Kidney (tissue), 13 donors: ENCODE measurements at regions not wholly inside any gene's neighbourhood (a gene's known extent, or its start where the extent isn't known, plus 50 kb on each side); places are given as distances from the start of the nearest gene placed in this dataset.
A peak's percentile ranks its signal among the peaks of the same experiment; 100 is the strongest.
"Not testable (repeated sequence)": the region's sequence is repeated elsewhere in the genome, so short reads cannot be mapped to it uniquely, and the experiment has no call there.

Experiments used
- DNase-seq, 5 donors: peaks; one replicate each; pipeline ENCODE4 v3.0.0-alpha.2; 2013 to 2020
- FAIRE-seq: peaks from 2 replicates; lab custom pipeline; 2012; peaks lifted over from hg19 to GRCh38; lab: Jason Lieb, UNC
- H3K27ac ChIP-seq, 2 donors: one replicate each; pipeline ENCODE4 v1.7.0; 2013; ENCODE audit warnings: low read depth in 2 of 2, low read length in 2 of 2, inconsistent platforms in 1 of 2
- H3K27me3 ChIP-seq: one replicate; pipeline ENCODE4 v1.7.1; 2013; ENCODE audit warnings: low read length, inconsistent platforms; ENCODE audit not compliant: control insufficient read depth, insufficient read depth
- H3K36me3 ChIP-seq, 3 donors: one replicate each; pipeline versions ENCODE4 v1.7.0 to v1.7.1; 2013; ENCODE audit warnings: low read length in 3 of 3, control low read depth in 1 of 3, inconsistent platforms in 1 of 3; ENCODE audit not compliant: insufficient read depth in 3 of 3, control insufficient read depth in 2 of 3
- H3K4me1 ChIP-seq, 3 donors: one replicate each; pipeline versions ENCODE4 v1.7.0 to v1.7.1; 2013; ENCODE audit warnings: low read length in 3 of 3, inconsistent platforms in 1 of 3, low read depth in 1 of 3; ENCODE audit not compliant: control insufficient read depth in 2 of 3, insufficient read depth in 2 of 3
- H3K4me3 ChIP-seq, 3 donors: one replicate each; pipeline versions ENCODE4 v1.7.0 to v1.8.1; 2013; ENCODE audit warnings: low read length in 3 of 3, control low read depth in 1 of 3, inconsistent platforms in 1 of 3
- H3K9ac ChIP-seq, 3 donors: one replicate each; pipeline versions ENCODE4 v1.7.0 to v1.7.1; 2013; ENCODE audit warnings: low read length in 3 of 3, control low read depth in 1 of 3, inconsistent platforms in 1 of 3
- H3K9me3 ChIP-seq, 3 donors: one replicate each; pipeline versions ENCODE4 v1.7.0 to v1.7.1; 2013; ENCODE audit warnings: low read length in 3 of 3, control low read depth in 1 of 3, inconsistent platforms in 1 of 3; ENCODE audit not compliant: control insufficient read depth in 2 of 3, insufficient read depth in 1 of 3
- CTCF ChIP-seq: IDR thresholded peaks from 3 replicates; pipeline ENCODE4 v1.5.1; 2012; ENCODE audit warnings: mild to moderate bottlenecking, moderate library complexity, borderline replicate concordance; ENCODE audit not compliant: insufficient read depth; ENCODE audit errors: extremely low read depth
- intact Hi-C: fragments of 100-400 bp; cut with DNase I; formaldehyde crosslinking; loops from one replicate; pipeline ENCODE4 v1.11.1; 2022
- donor health status: control.
- donor health status: control.
- donor health status: control.
- donor health status: control.
- donor health status: control.
- donor health status: DM: yes; HTN: yes; CAD: no.
- donor health status: Normal renal cell carcinoma (clear cell type).

GRCh38 chr4:3878678-3879077 is 112.5 kb downstream of the ADRA2C start:
- intact Hi-C loops: no loop called here
- no peak for TF ChIP-seq CTCF

GRCh38 chr4:3879681-3880614 is 113.8 kb downstream of the ADRA2C start:
- FAIRE-seq (no peak), DNase-seq (peak in 1 of 5 donors; percentile 27)
- peaks cover 9% of the 10 kb centered on the region for H3K27me3 ChIP-seq
- TF ChIP-seq CTCF: no peak
- H3K27ac ChIP-seq: no peak overlapping the region
- peaks cover 0 to 9% (median 4%) of the 10 kb centered on the region in 3 donors for H3K4me1 ChIP-seq
- no peaks in the 10 kb centered on the region for H3K36me3 ChIP-seq
- H3K9ac ChIP-seq: no peak overlapping the region
- intact Hi-C loops: no loop called here
- H3K4me3 ChIP-seq: no peak overlapping the region
- peaks cover 0 to 5% (median 4%) of the 10 kb centered on the region in 3 donors for H3K9me3 ChIP-seq

More at GRCh38 chr4:3878678-3879077, 112.5 kb downstream of the ADRA2C start:
- peaks cover 0 to 5% (median 4%) of the 10 kb centered on the region in 3 donors for H3K9me3 ChIP-seq
- H3K36me3 ChIP-seq: no peaks in the 10 kb centered on the region
- H3K9ac ChIP-seq: no peak overlapping the region
- DNase-seq (no peak), FAIRE-seq (no peak)
- no peak overlapping the region for H3K4me3 ChIP-seq
- H3K27me3 ChIP-seq: peaks cover 9% of the 10 kb centered on the region
- peaks cover 0 to 9% (median 4%) of the 10 kb centered on the region in 3 donors for H3K4me1 ChIP-seq
- H3K27ac ChIP-seq: no peak overlapping the region

DNA sequence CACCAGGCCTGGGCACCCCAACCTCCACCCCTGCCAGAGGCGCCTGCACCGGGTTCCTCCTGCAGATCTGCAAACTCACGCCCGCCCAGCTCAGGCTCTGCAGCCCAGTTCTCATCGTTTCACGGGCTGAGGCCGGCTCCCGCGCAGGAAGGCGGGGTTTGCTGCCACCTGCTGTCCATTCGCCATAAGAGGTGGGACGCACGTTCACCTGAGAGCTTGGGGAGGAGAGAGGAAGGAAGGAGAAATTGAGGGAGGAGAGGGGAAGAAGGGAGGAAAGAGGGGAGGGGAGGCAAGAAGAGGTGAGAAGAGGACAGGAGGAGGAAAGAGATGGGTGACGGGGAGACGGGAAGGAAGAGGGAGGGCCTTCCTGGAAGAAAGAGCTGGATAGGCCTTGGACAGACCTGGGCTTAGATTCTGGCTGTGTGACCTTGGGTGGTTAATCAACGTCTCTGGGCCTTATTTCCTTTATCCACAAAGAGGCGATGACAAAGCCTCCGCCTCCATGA is 114.5 kb downstream of the ADRA2C start:
- TF ChIP-seq CTCF: peak; percentile 76
- FAIRE-seq: no peak

GRCh38 chr4:3882316-3882885 is 116.2 kb downstream of the ADRA2C start:
- H3K9me3 ChIP-seq, intact Hi-C loops, H3K4me1 ChIP-seq, H3K27ac ChIP-seq, FAIRE-seq, DNase-seq, H3K9ac ChIP-seq, H3K36me3 ChIP-seq, H3K4me3 ChIP-seq, H3K27me3 ChIP-seq: not testable (repeated sequence)

More for the DNA sequence above, 114.5 kb downstream of the ADRA2C start:
- Histone ChIP-seq H3K4me3 (no peak overlapping the region), H3K9me3 (peaks cover 0 to 5% (median 4%) of the 10 kb centered on the region in 3 donors), H3K27me3 (peaks cover 9% of the 10 kb centered on the region), H3K4me1 (peaks cover 0 to 9% (median 4%) of the 10 kb centered on the region in 3 donors), H3K9ac (no peak overlapping the region), H3K27ac (no peak overlapping the region), H3K36me3 (no peaks in the 10 kb centered on the region)
- intact Hi-C loops: no loop called here
- peak; percentile 86 to 91 (median 89) for DNase-seq

DNA sequence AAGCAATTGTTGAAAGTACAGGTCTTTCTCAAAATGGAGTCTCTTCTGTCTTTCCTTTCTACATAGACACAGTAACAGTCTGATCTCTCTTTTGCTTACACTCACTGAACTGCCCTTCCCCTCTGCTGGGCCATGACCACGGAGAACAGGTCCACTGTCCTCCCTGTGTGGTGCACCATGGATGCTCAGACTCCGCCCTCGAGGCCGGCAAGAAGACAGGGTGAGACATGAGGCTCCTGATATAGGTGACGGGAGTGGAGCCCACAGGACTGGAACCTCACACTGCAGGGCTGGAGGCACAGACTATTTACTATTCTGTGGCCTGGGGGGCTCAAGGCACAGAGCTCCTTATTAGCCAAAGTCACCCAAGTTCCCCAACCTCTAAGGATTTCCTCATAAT is 118.1 kb downstream of the ADRA2C start:
- intact Hi-C loops, H3K36me3 ChIP-seq, H3K9ac ChIP-seq, H3K9me3 ChIP-seq, DNase-seq, FAIRE-seq, H3K27me3 ChIP-seq, H3K27ac ChIP-seq, H3K4me3 ChIP-seq, H3K4me1 ChIP-seq: not testable (repeated sequence)
